GM12878 (cell line): ENCODE measurements at regions not wholly inside any gene's neighbourhood (a gene's known extent, or its start where the extent isn't known, plus 50 kb on each side); places are given as distances from the start of the nearest gene placed in this dataset.

Source experiments
- ATAC-seq: fragments of 200-7000 bp; cut with Tn5 transposase; 3 replicates; pipeline ENCODE4 v1.9.1; 2020; ENCODE audit warnings: mild to moderate bottlenecking, moderate library complexity
- BruUV-seq: library from RNA; stranded (reverse); fragments of 400-500 nt; replicated peaks from 2 replicates; lab custom pipeline; 2021; lab: Mats Ljungman, UMichigan
- CTCF ChIA-PET: fragments of 300-600 bp; sonication (Branson Sonifier 250); formaldehyde crosslinking; extraction: SDS; loops from one replicate; lab custom pipeline; 2021; ENCODE audit warnings: inconsistent platforms; lab: Yijun Ruan, JAX
- POLR2A ChIA-PET: fragments of 350-600 bp; formaldehyde crosslinking; extraction: SDS; loops from one replicate; lab custom pipeline; 2021; ENCODE audit warnings: inconsistent platforms; lab: Charles Lee
- RAD21 ChIA-PET: fragments of 300-600 bp; sonication (Branson Sonifier 250); formaldehyde crosslinking; loops from one replicate; lab custom pipeline; 2023; ENCODE audit warnings: antibody characterized with exemption; ENCODE audit not compliant: unreplicated experiment; lab: Charles Lee
- SMC1A ChIA-PET: fragments of 300-600 bp; sonication (Branson Sonifier 250); formaldehyde crosslinking; loops from one replicate; lab custom pipeline; 2023; ENCODE audit not compliant: unreplicated experiment, uncharacterized antibody; lab: Charles Lee
- DNase-seq: peaks from one replicate; pipeline ENCODE4 v3.0.0-alpha.2; 2011; ENCODE audit warnings: low read depth, low spot score
- FAIRE-seq: peaks from 3 replicates; lab custom pipeline; 2011; peaks lifted over from hg19 to GRCh38; lab: Jason Lieb, UNC
- H2AFZ ChIP-seq: 2 replicates; pipeline ENCODE4 v1.6.0; 2011; ENCODE audit warnings: low read depth, low read length, control low read depth; ENCODE audit not compliant: control insufficient read depth
- H3K27ac ChIP-seq: 2 replicates; pipeline ENCODE4 v1.5.1; 2011; ENCODE audit warnings: control low read depth; ENCODE audit not compliant: control insufficient read depth, insufficient read depth
- H3K27me3 ChIP-seq, 2 experiments: replicated peaks in 1 of 2; 2 replicates each; pipeline versions ENCODE4 v1.6.0 to v1.6.1; 2011; ENCODE audit warnings: low read length in 1 of 2; ENCODE audit not compliant: control insufficient read depth in 2 of 2, insufficient read depth in 2 of 2
- H3K36me3 ChIP-seq, 2 experiments: 2 replicates each; pipeline ENCODE4 v1.5.1; 2011; ENCODE audit warnings: low read length in 1 of 2; ENCODE audit not compliant: control insufficient read depth in 2 of 2, insufficient read depth in 2 of 2
- H3K4me1 ChIP-seq: 2 replicates; pipeline ENCODE4 v1.6.1; 2011; ENCODE audit warnings: mild to moderate bottlenecking, low read length, moderate library complexity, mixed read lengths; ENCODE audit not compliant: control insufficient read depth, insufficient read depth
- H3K4me2 ChIP-seq: 2 replicates; pipeline ENCODE4 v1.6.0; 2011; ENCODE audit warnings: control low read depth; ENCODE audit not compliant: control insufficient read depth, insufficient read depth
- H3K4me3 ChIP-seq: fragments of 200-600 bp; sonication (generic); 2 replicates; pipeline ENCODE4 v1.5.1; 2016
- H3K79me2 ChIP-seq: 2 replicates; pipeline ENCODE4 v1.6.0; 2011; ENCODE audit warnings: low read length; ENCODE audit not compliant: control insufficient read depth, insufficient read depth
- H3K9ac ChIP-seq: 2 replicates; pipeline ENCODE4 v1.8.0; 2011; ENCODE audit warnings: low read length, control low read depth, mixed read lengths; ENCODE audit not compliant: control insufficient read depth, insufficient read depth
- H3K9me3 ChIP-seq: replicated peaks from 3 replicates; pipeline ENCODE4 v1.5.1; 2011; ENCODE audit warnings: mild to moderate bottlenecking, low read length; ENCODE audit not compliant: control insufficient read depth, insufficient read depth
- H4K20me1 ChIP-seq: 2 replicates; pipeline ENCODE4 v1.6.0; 2011; ENCODE audit not compliant: control insufficient read depth, insufficient read depth
- CHD2 ChIP-seq: IDR thresholded peaks from 2 replicates; pipeline ENCODE4 v1.6.1; 2011; ENCODE audit warnings: low read depth, low read length, improper control_type of control experiment, borderline replicate concordance
- POLR2A ChIP-seq: IDR thresholded peaks from 2 replicates; pipeline ENCODE4 v1.6.1; 2011; ENCODE audit warnings: low read depth, mild to moderate bottlenecking, low read length
- POLR2AphosphoS2 ChIP-seq: IDR thresholded peaks from 2 replicates; pipeline ENCODE4 v1.6.1; 2011; ENCODE audit warnings: low read depth, mild to moderate bottlenecking, low read length, improper control_type of control experiment, moderate library complexity
- RAD21 ChIP-seq: IDR thresholded peaks from 2 replicates; pipeline ENCODE4 v1.6.1; 2011; ENCODE audit warnings: mild to moderate bottlenecking, low read depth, low read length, moderate library complexity; ENCODE audit not compliant: insufficient read depth
- RFX5 ChIP-seq: IDR thresholded peaks from 2 replicates; pipeline ENCODE4 v1.6.1; 2011; ENCODE audit warnings: low read depth, low read length, improper control_type of control experiment
- SPI1 ChIP-seq: IDR thresholded peaks from 2 replicates; pipeline ENCODE4 v1.6.1; 2011; ENCODE audit warnings: low read depth, mild to moderate bottlenecking, low read length, moderate library complexity, borderline replicate concordance; ENCODE audit not compliant: insufficient read depth
- STAT3 ChIP-seq: IDR thresholded peaks from 2 replicates; pipeline ENCODE4 v1.6.1; 2011; ENCODE audit warnings: low read depth, low read length, improper control_type of control experiment
- SUPT20H ChIP-seq: IDR thresholded peaks from 2 replicates; pipeline ENCODE4 v1.6.1; 2011; ENCODE audit warnings: low read depth, mild to moderate bottlenecking, low read length, moderate library complexity, borderline replicate concordance; ENCODE audit not compliant: control insufficient read depth
- in situ Hi-C: fragments of 300-500 bp; cut with MboI; formaldehyde crosslinking; loops from 9 replicates; pipeline ENCODE4 v1.14.3; 2018; ENCODE audit warnings: mixed read lengths
- intact Hi-C: fragments of 100-400 bp; cut with micrococcal nuclease; formaldehyde crosslinking; loops from one replicate; pipeline ENCODE4 v1.14.2; 2022; ENCODE audit not compliant: unreplicated experiment
- TF ChIP-seq, protein P1 (sequence below): fragments of 150-350 bp; IDR thresholded peaks from 2 replicates; pipeline ENCODE4 v1.6.1; 2016; ENCODE audit warnings: low read depth, low read length
- TF ChIP-seq, protein P2 (sequence below): IDR thresholded peaks from 2 replicates; pipeline ENCODE4 v1.6.1; 2012; ENCODE audit warnings: low read depth, low read length, improper control_type of control experiment
- TF ChIP-seq, protein P3 (sequence below): fragments of 450-650 bp; IDR thresholded peaks from 2 replicates; pipeline ENCODE4 v1.6.1; 2017; ENCODE audit warnings: low read depth, mild to moderate bottlenecking, moderate library complexity
- TF ChIP-seq, protein P4 (sequence below): fragments of 450-650 bp; IDR thresholded peaks from 2 replicates; pipeline ENCODE4 v1.6.1; 2017; ENCODE audit warnings: mild to moderate bottlenecking

DNA sequence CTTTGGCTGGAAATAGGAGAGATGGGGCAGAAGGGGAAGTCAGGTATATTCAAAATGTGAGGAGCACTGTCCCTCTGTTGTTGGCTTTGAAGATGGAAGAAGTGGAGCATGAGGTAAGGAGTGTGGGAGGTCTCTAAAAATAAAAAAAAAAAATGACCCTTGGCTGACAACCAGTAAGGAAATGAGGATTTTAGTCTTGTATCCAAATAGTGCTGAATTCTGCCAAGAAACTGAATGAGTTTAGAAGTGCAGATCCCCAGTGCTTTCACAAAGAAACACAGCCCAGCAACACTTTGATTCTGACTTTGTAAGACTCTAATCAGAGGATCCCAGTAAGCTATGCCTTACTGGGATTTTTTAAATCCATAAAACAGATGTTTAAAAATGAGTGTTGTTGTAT, 367.9 kb downstream of the CYLC2 start:
- H3K36me3 ChIP-seq, result no peaks in the 10 kb centered on the region
- in situ Hi-C loops, result no loop called here
- H3K27me3 ChIP-seq, result no peaks in the 10 kb centered on the region
- ATAC-seq, result no peak
- no peaks in the 10 kb centered on the region for H3K79me2 ChIP-seq
- H4K20me1 ChIP-seq, result no peaks in the 10 kb centered on the region
- H2AFZ ChIP-seq, result no peak overlapping the region
- H3K4me2 ChIP-seq, result no peak overlapping the region
- SMC1A ChIA-PET, result no interaction called here
- no peak for FAIRE-seq
- no peak overlapping the region for H3K9ac ChIP-seq
- intact Hi-C loops, result no loop called here
- RAD21 ChIA-PET, result no interaction called here
- no peak for TF ChIP-seq SPI1
- TF ChIP-seq, protein P1, sequence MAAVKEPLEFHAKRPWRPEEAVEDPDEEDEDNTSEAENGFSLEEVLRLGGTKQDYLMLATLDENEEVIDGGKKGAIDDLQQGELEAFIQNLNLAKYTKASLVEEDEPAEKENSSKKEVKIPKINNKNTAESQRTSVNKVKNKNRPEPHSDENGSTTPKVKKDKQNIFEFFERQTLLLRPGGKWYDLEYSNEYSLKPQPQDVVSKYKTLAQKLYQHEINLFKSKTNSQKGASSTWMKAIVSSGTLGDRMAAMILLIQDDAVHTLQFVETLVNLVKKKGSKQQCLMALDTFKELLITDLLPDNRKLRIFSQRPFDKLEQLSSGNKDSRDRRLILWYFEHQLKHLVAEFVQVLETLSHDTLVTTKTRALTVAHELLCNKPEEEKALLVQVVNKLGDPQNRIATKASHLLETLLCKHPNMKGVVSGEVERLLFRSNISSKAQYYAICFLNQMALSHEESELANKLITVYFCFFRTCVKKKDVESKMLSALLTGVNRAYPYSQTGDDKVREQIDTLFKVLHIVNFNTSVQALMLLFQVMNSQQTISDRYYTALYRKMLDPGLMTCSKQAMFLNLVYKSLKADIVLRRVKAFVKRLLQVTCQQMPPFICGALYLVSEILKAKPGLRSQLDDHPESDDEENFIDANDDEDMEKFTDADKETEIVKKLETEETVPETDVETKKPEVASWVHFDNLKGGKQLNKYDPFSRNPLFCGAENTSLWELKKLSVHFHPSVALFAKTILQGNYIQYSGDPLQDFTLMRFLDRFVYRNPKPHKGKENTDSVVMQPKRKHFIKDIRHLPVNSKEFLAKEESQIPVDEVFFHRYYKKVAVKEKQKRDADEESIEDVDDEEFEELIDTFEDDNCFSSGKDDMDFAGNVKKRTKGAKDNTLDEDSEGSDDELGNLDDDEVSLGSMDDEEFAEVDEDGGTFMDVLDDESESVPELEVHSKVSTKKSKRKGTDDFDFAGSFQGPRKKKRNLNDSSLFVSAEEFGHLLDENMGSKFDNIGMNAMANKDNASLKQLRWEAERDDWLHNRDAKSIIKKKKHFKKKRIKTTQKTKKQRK, result no peak
- TF ChIP-seq, protein P2, sequence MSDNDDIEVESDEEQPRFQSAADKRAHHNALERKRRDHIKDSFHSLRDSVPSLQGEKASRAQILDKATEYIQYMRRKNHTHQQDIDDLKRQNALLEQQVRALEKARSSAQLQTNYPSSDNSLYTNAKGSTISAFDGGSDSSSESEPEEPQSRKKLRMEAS, result no peak
- TF ChIP-seq POLR2AphosphoS2, result no peak
- no peak for TF ChIP-seq RFX5
- TF ChIP-seq, protein P3, sequence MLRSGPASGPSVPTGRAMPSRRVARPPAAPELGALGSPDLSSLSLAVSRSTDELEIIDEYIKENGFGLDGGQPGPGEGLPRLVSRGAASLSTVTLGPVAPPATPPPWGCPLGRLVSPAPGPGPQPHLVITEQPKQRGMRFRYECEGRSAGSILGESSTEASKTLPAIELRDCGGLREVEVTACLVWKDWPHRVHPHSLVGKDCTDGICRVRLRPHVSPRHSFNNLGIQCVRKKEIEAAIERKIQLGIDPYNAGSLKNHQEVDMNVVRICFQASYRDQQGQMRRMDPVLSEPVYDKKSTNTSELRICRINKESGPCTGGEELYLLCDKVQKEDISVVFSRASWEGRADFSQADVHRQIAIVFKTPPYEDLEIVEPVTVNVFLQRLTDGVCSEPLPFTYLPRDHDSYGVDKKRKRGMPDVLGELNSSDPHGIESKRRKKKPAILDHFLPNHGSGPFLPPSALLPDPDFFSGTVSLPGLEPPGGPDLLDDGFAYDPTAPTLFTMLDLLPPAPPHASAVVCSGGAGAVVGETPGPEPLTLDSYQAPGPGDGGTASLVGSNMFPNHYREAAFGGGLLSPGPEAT, result no peak
- TF ChIP-seq, protein P4, sequence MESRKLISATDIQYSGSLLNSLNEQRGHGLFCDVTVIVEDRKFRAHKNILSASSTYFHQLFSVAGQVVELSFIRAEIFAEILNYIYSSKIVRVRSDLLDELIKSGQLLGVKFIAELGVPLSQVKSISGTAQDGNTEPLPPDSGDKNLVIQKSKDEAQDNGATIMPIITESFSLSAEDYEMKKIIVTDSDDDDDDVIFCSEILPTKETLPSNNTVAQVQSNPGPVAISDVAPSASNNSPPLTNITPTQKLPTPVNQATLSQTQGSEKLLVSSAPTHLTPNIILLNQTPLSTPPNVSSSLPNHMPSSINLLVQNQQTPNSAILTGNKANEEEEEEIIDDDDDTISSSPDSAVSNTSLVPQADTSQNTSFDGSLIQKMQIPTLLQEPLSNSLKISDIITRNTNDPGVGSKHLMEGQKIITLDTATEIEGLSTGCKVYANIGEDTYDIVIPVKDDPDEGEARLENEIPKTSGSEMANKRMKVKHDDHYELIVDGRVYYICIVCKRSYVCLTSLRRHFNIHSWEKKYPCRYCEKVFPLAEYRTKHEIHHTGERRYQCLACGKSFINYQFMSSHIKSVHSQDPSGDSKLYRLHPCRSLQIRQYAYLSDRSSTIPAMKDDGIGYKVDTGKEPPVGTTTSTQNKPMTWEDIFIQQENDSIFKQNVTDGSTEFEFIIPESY, result no peak
- TF ChIP-seq RAD21, result no peak
- no peak for TF ChIP-seq SUPT20H
- TF ChIP-seq CHD2, result no peak
- TF ChIP-seq STAT3, result no peak
- no peak for TF ChIP-seq POLR2A
- CTCF ChIA-PET, result no interaction called here
- no peaks in the 10 kb centered on the region for H3K4me1 ChIP-seq
- POLR2A ChIA-PET, result no interaction called here
- no peak overlapping the region for H3K4me3 ChIP-seq
- DNase-seq, result no peak
- no peak overlapping the region for H3K27ac ChIP-seq
- no TSS peak for BruUV-seq
- no peaks in the 10 kb centered on the region for H3K9me3 ChIP-seq
